ENCODE measurements at regions not wholly inside any gene's neighbourhood (a gene's known extent, or its start where the extent isn't known, plus 50 kb on each side); places are given as distances from the start of the nearest gene placed in this dataset.

GRCh38 chr7:153322991-153323390, 563.4 kb downstream of the ACTR3B start:
- TF ChIP-seq CTCF (conservative IDR thresholded peaks at IDR 0.05; ENCODE audit: low read depth, low read length) (no peak), POLR2A (IDR thresholded peaks at IDR 0.05; ENCODE audit: low read depth, low read length) (no peak), NFE2L2 (IDR thresholded peaks at IDR 0.05; ENCODE audit: low read depth, low read length) (no peak), USF2 (IDR thresholded peaks at IDR 0.05; ENCODE audit: low read depth, low read length) (no peak), BHLHE40 (IDR thresholded peaks at IDR 0.05; ENCODE audit: low read depth, low read length) (no peak), RCOR1 (IDR thresholded peaks at IDR 0.05; ENCODE audit: insufficient replicate concordance, low read length) (no peak), MAFK (IDR thresholded peaks at IDR 0.05; ENCODE audit: low read depth, low read length) (no peak), RAD21 (IDR thresholded peaks at IDR 0.05; ENCODE audit: low read length) (no peak), SMC3 (IDR thresholded peaks at IDR 0.05; ENCODE audit: low read depth, low read length) (no peak), ELK1 (IDR thresholded peaks at IDR 0.05; ENCODE audit: borderline replicate concordance, low read depth, low read length) (no peak), CHD1 (IDR thresholded peaks at IDR 0.05; ENCODE audit: low read depth, low read length) (no peak), FOS (IDR thresholded peaks at IDR 0.05; ENCODE audit: low read depth, low read length) (no peak), MXI1 (IDR thresholded peaks at IDR 0.05; ENCODE audit: borderline replicate concordance, low read depth, low read length) (no peak)
